Stomach (tissue), 4 donors: ENCODE measurements at regions not wholly inside any gene's neighbourhood (a gene's known extent, or its start where the extent isn't known, plus 50 kb on each side); places are given as distances from the start of the nearest gene placed in this dataset.

Experiments used
- EP300 ChIP-seq: sonication (generic); formaldehyde crosslinking; IDR thresholded peaks from one replicate; pipeline ENCODE4 v1.6.1; 2017; ENCODE audit warnings: antibody characterized with exemption
- POLR2A ChIP-seq, 4 donors: fragments of 450-650 bp; IDR thresholded peaks; one replicate each; pipeline ENCODE4 v1.6.1; 2016; ENCODE audit warnings: antibody characterized with exemption in 4 of 4, control low read depth in 2 of 4, mild to moderate bottlenecking in 1 of 4, moderate library complexity in 1 of 4
- POLR2AphosphoS5 ChIP-seq, 3 donors: sonication (generic); formaldehyde crosslinking; IDR thresholded peaks; one replicate each; pipeline ENCODE4 v1.6.1; 2016; ENCODE audit warnings: antibody characterized with exemption in 3 of 3
- TF ChIP-seq, protein P1 (sequence below), 7 experiments: fragments of 450-650 bp in 4 of 7; fragments of 200-600 bp in 3 of 7; sonication (generic) in 3 of 7; IDR thresholded peaks; one replicate each; pipeline ENCODE4 v1.5.1; 2016 to 2019; ENCODE audit warnings: antibody characterized with exemption in 7 of 7, control low read depth in 2 of 7, mild to moderate bottlenecking in 1 of 7

DNA sequence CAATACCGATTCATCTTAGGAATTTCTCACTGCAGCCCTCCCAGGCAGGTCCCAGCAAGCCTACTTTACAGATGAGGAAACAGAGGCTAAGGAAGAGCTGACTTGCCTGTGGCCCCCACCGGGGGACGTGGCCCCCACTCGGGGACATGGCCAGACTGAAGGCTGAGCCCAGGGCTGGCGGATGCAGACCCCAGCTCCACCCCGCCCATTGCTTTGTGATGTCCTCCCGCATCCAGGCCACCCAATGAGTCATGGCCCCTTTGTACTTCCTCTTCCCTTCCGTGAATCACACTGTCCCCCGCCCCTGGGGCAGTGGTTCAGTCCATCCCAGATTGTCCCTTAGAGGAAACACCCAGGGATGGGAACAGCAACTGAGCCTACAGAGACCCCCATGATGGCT, 116.0 kb upstream of the ANO1 start:
- TF ChIP-seq POLR2A (IDR thresholded peaks at IDR 0.05), result no peak
- TF ChIP-seq, protein P1, sequence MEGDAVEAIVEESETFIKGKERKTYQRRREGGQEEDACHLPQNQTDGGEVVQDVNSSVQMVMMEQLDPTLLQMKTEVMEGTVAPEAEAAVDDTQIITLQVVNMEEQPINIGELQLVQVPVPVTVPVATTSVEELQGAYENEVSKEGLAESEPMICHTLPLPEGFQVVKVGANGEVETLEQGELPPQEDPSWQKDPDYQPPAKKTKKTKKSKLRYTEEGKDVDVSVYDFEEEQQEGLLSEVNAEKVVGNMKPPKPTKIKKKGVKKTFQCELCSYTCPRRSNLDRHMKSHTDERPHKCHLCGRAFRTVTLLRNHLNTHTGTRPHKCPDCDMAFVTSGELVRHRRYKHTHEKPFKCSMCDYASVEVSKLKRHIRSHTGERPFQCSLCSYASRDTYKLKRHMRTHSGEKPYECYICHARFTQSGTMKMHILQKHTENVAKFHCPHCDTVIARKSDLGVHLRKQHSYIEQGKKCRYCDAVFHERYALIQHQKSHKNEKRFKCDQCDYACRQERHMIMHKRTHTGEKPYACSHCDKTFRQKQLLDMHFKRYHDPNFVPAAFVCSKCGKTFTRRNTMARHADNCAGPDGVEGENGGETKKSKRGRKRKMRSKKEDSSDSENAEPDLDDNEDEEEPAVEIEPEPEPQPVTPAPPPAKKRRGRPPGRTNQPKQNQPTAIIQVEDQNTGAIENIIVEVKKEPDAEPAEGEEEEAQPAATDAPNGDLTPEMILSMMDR (IDR thresholded peaks at IDR 0.05), result no peak
- TF ChIP-seq POLR2AphosphoS5 (IDR thresholded peaks at IDR 0.05), result no peak
- TF ChIP-seq EP300, result no peak
